HS-5 (cell line): ENCODE measurements at regions not wholly inside any gene's neighbourhood (a gene's known extent, or its start where the extent isn't known, plus 50 kb on each side); places are given as distances from the start of the nearest gene placed in this dataset.

ENCODE experiments used
- DNase-seq: peaks from one replicate; pipeline ENCODE4 v3.0.0-alpha.2; 2012; ENCODE audit warnings: low read depth

DNA sequence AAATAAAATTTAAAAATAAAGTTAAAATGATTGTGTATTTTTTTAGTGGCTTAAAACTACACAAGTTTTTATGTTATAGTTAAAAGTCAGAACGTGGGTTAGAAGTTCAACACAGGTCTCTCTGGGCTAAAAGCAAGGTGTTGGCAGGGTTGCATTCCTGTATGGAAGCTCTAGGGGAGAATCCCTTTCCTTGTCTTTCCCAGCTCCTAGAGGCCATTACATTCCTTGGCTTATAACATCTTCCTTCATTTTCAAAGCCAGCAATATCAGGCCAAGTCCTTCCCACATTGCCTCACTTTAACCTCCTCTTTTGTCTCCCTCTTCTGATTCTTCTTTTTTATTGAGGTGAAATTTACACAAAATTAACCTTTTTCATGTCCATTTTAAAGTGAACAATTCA lies 52.4 kb upstream of the EEPD1 start:
- no peak for DNase-seq
